Astrocyte of the spinal cord (primary cell): ENCODE measurements at regions not wholly inside any gene's neighbourhood (a gene's known extent, or its start where the extent isn't known, plus 50 kb on each side); places are given as distances from the start of the nearest gene placed in this dataset.

ENCODE experiments used
- DNase-seq: peaks from one replicate; pipeline ENCODE4 v3.0.0; 2011; ENCODE audit warnings: low read depth, low spot score
- H3K4me3 ChIP-seq: 2 replicates; pipeline ENCODE4 v1.5.1; 2011; ENCODE audit warnings: low read depth, mild to moderate bottlenecking, low read length, moderate library complexity
- CTCF ChIP-seq: IDR thresholded peaks from 2 replicates; pipeline ENCODE4 v1.5.1; 2012; ENCODE audit warnings: low read depth, mild to moderate bottlenecking, low read length, inconsistent platforms
- in situ Hi-C: cut with HindIII; loops from 2 replicates; pipeline ENCODE4 v1.10.0; 2017; ENCODE audit warnings: low sequenced_read_pairs

GRCh38 chr16:87135246-87136030 lies 181.8 kb downstream of the C16orf95 start:
- H3K4me3 ChIP-seq = no peak overlapping the region
- no peak for TF ChIP-seq CTCF
- DNase-seq = no peak
- in situ Hi-C loops = no loop called here

GRCh38 chr16:87138316-87138715 lies 178.9 kb downstream of the C16orf95 start:
- no peak for DNase-seq
- in situ Hi-C loops = no loop called here
- no peak overlapping the region for H3K4me3 ChIP-seq
- no peak for TF ChIP-seq CTCF

GRCh38 chr16:87138738-87139267 lies 178.4 kb downstream of the C16orf95 start:
- no peak overlapping the region for H3K4me3 ChIP-seq
- no peak for TF ChIP-seq CTCF
- in situ Hi-C loops = no loop called here
- no peak for DNase-seq

- in situ Hi-C loops = no loop called here
- no peak for TF ChIP-seq CTCF
- no peak overlapping the region for H3K4me3 ChIP-seq
Observed at GRCh38 chr16:87140211-87141200, 176.7 kb downstream of the C16orf95 start.

GRCh38 chr16:87141402-87141801 lies 175.8 kb downstream of the C16orf95 start:
- in situ Hi-C loops = no loop called here
- no peak for DNase-seq
- no peak for TF ChIP-seq CTCF
- H3K4me3 ChIP-seq = no peak overlapping the region

More at GRCh38 chr16:87140211-87141200, 176.7 kb downstream of the C16orf95 start:
- no peak for DNase-seq

GRCh38 chr16:87143661-87144121 lies 173.5 kb downstream of the C16orf95 start:
- H3K4me3 ChIP-seq = no peak overlapping the region
- in situ Hi-C loops = no loop called here
- DNase-seq = peak; percentile 39
- TF ChIP-seq CTCF = no peak
